DND-41 (cell line): ENCODE measurements at regions not wholly inside any gene's neighbourhood (a gene's known extent, or its start where the extent isn't known, plus 50 kb on each side); places are given as distances from the start of the nearest gene placed in this dataset.

Experiments
- CTCF ChIP-seq: IDR thresholded peaks from 2 replicates; pipeline ENCODE4 v1.5.1; 2012; ENCODE audit warnings: borderline replicate concordance, low read length, moderate library complexity, mild to moderate bottlenecking; ENCODE audit not compliant: poor library complexity, severe bottlenecking; ENCODE audit errors: extremely low read depth
- EZH2 ChIP-seq: IDR thresholded peaks from 3 replicates; pipeline ENCODE4 v1.6.1; 2012; ENCODE audit warnings: borderline replicate concordance, low read depth, mild to moderate bottlenecking, moderate library complexity, low read length, inconsistent platforms; ENCODE audit not compliant: severe bottlenecking

GRCh38 chr6:125519367-125519766 lies 217.6 kb upstream of the HDDC2 start:
- TF ChIP-seq CTCF (no peak), EZH2 (no peak)
